SK-N-SH (cell line): ENCODE measurements at regions not wholly inside any gene's neighbourhood (a gene's known extent, or its start where the extent isn't known, plus 50 kb on each side); places are given as distances from the start of the nearest gene placed in this dataset.

Experiments used
- CTCF ChIA-PET: fragments of 300-600, 350-600 bp; formaldehyde crosslinking; extraction: SDS; loops from one replicate; lab custom pipeline; 2021; lab: Yijun Ruan, JAX
- POLR2A ChIA-PET: fragments of 350-600 bp; sonication (Branson Sonifier 250); formaldehyde crosslinking; extraction: SDS; loops from one replicate; lab custom pipeline; 2020; ENCODE audit warnings: antibody characterized with exemption, inconsistent platforms; lab: Yijun Ruan, JAX
- DNase-seq: peaks from one replicate; pipeline ENCODE4 v3.0.0; 2012
- H2AFZ ChIP-seq: fragments of 200-600 bp; sonication (generic); 2 replicates; pipeline ENCODE4 v1.8.1; 2016; ENCODE audit warnings: antibody characterized with exemption, mild to moderate bottlenecking, low read depth
- H3F3A ChIP-seq: fragments of 200-600 bp; sonication (generic); replicated peaks from 2 replicates; pipeline ENCODE3; 2016; ENCODE audit warnings: antibody characterized with exemption, mild to moderate bottlenecking; ENCODE audit not compliant: insufficient read depth
- H3K27ac ChIP-seq, 2 experiments: fragments of 200-500 bp in 1 of 2; fragments of 200-600 bp in 1 of 2; sonication (Bioruptor generic) in 1 of 2; sonication (generic), shearing (Covaris generic) in 1 of 2; 2 replicates each; pipeline versions ENCODE4 v1.5.1 to v1.6.1; 2014 to 2016; ENCODE audit warnings: low read depth in 2 of 2, inconsistent platforms in 1 of 2, low read length in 1 of 2, mild to moderate bottlenecking in 1 of 2, mixed read lengths in 1 of 2
- H3K27me3 ChIP-seq: fragments of 200-600 bp; sonication (generic), shearing (Covaris generic); 2 replicates; pipeline ENCODE4 v1.6.1; 2016; ENCODE audit warnings: mixed run types; ENCODE audit not compliant: insufficient read depth
- H3K36me3 ChIP-seq, 2 experiments: fragments of 200-500 bp in 1 of 2; fragments of 200-600 bp in 1 of 2; sonication (Bioruptor generic) in 1 of 2; sonication (generic) in 1 of 2; replicated peaks in 1 of 2; 2 replicates each; pipeline versions ENCODE3 to v1.5.1; 2014 to 2016; ENCODE audit warnings: low read length in 1 of 2, mild to moderate bottlenecking in 1 of 2; ENCODE audit not compliant: insufficient read depth in 2 of 2, control insufficient read depth in 1 of 2
- H3K4me1 ChIP-seq, 2 experiments: fragments of 200-500 bp in 1 of 2; fragments of 200-600 bp in 1 of 2; sonication (Bioruptor generic) in 1 of 2; sonication (generic), shearing (Covaris generic) in 1 of 2; 2 replicates each; pipeline versions ENCODE4 v1.5.1 to v1.6.1; 2014 to 2016; ENCODE audit warnings: low read depth in 1 of 2, low read length in 1 of 2, mixed run types in 1 of 2; ENCODE audit not compliant: insufficient read depth in 2 of 2, control insufficient read depth in 1 of 2
- H3K4me2 ChIP-seq: fragments of 200-600 bp; sonication (generic), shearing (Covaris generic); 2 replicates; pipeline ENCODE4 v1.6.1; 2017; ENCODE audit warnings: mixed run types
- H3K4me3 ChIP-seq, 2 experiments: fragments of 200-500 bp in 1 of 2; fragments of 200-600 bp in 1 of 2; sonication (Bioruptor generic) in 1 of 2; sonication (generic), shearing (Covaris generic) in 1 of 2; 2 replicates each; pipeline versions ENCODE4 v1.5.1 to v1.8.1; 2014 to 2016; ENCODE audit warnings: low read depth in 2 of 2, inconsistent platforms in 1 of 2, low read length in 1 of 2, mild to moderate bottlenecking in 1 of 2, mixed read lengths in 1 of 2, moderate library complexity in 1 of 2
- H3K79me2 ChIP-seq: fragments of 200-600 bp; sonication (generic); 2 replicates; pipeline ENCODE4 v1.8.1; 2017; ENCODE audit warnings: mild to moderate bottlenecking; ENCODE audit not compliant: insufficient read depth
- H3K9ac ChIP-seq: fragments of 200-600 bp; sonication (generic); 2 replicates; pipeline ENCODE4 v1.6.1; 2017; ENCODE audit warnings: mixed run types
- H3K9me2 ChIP-seq: fragments of 200-600 bp; sonication (generic); 2 replicates; pipeline ENCODE4 v1.6.1; 2017; ENCODE audit warnings: mixed run types
- H3K9me3 ChIP-seq: fragments of 200-600 bp; sonication (generic); 2 replicates; pipeline ENCODE4 v1.6.1; 2017; ENCODE audit warnings: mixed run types, mild to moderate bottlenecking, moderate library complexity
- H4K20me1 ChIP-seq: fragments of 200-600 bp; sonication (generic); 2 replicates; pipeline ENCODE4 v1.6.1; 2017; ENCODE audit warnings: mild to moderate bottlenecking, mixed run types; ENCODE audit not compliant: insufficient read depth
- ELF1 ChIP-seq: IDR thresholded peaks from 2 replicates; pipeline ENCODE4 v1.4.0; 2012
- EP300 ChIP-seq, 2 experiments: IDR thresholded peaks; 2 replicates each; pipeline versions ENCODE4 v1.4.0 to v1.6.1; 2012; ENCODE audit warnings: borderline replicate concordance in 1 of 2, low read depth in 1 of 2, low read length in 1 of 2
- FOSL2 ChIP-seq: IDR thresholded peaks from 2 replicates; pipeline ENCODE4 v1.4.0; 2012; ENCODE audit warnings: low read depth, mild to moderate bottlenecking, moderate library complexity, borderline replicate concordance
- FOXM1 ChIP-seq: IDR thresholded peaks from 2 replicates; pipeline ENCODE4 v1.4.0; 2012; ENCODE audit warnings: low read depth, mild to moderate bottlenecking
- MXI1 ChIP-seq: IDR thresholded peaks from 2 replicates; pipeline ENCODE4 v1.6.1; 2012; ENCODE audit warnings: mild to moderate bottlenecking, low read depth, low read length, improper control_type of control experiment
- POLR2AphosphoS5 ChIP-seq: IDR thresholded peaks from 2 replicates; pipeline ENCODE4 v1.6.1; 2012; ENCODE audit warnings: low read depth, low read length
- RAD21 ChIP-seq: IDR thresholded peaks from 2 replicates; pipeline ENCODE4 v1.6.1; 2012; ENCODE audit warnings: mild to moderate bottlenecking, low read length
- REST ChIP-seq: IDR thresholded peaks from 2 replicates; pipeline ENCODE4 v1.6.1; 2012; ENCODE audit warnings: mild to moderate bottlenecking, low read depth, low read length, moderate library complexity
- SIN3A ChIP-seq: IDR thresholded peaks from 2 replicates; pipeline ENCODE4 v1.6.1; 2012; ENCODE audit warnings: low read depth, mild to moderate bottlenecking, low read length, moderate library complexity, borderline replicate concordance
- SMC3 ChIP-seq: IDR thresholded peaks from 2 replicates; pipeline ENCODE4 v1.6.1; 2012; ENCODE audit warnings: low read depth, low read length, improper control_type of control experiment
- USF1 ChIP-seq: IDR thresholded peaks from 2 replicates; pipeline ENCODE4 v1.4.0; 2012; ENCODE audit warnings: low read depth, borderline replicate concordance
- YY1 ChIP-seq: IDR thresholded peaks from 2 replicates; pipeline ENCODE4 v1.4.0; 2012; ENCODE audit warnings: low read depth, mild to moderate bottlenecking
- WGBS: methylation state at CpG from one replicate; pipeline ENCODE4 v1.1.6; 2017; ENCODE audit warnings: low lambda C conversion rate; 5-methylcytosine and 5-hydroxymethylcytosine counted together
- TF ChIP-seq, protein P1 (sequence below): fragments of 200-600 bp; sonication (generic); IDR thresholded peaks from 2 replicates; pipeline ENCODE4 v1.6.1; 2017; ENCODE audit warnings: antibody characterized with exemption, mild to moderate bottlenecking, moderate library complexity

DNA sequence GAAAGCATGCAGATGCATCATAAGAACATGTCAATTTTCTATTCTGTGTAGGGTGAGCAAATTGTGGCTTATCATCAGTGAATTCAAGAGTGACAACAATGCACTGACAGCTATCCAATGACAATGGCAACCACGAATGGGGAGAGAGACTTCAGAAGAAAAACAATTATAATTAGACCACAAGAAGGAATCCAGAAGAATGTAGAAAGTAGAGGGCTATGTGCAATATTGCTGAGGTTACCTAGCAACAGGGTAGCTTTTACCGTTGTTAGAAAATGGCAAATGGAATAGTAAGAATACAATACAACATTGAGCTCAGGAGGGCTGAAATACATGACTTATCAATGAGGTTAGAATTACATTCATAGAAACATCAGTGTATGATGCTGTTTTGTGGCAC is 71.1 kb upstream of the SESTD1 start:
- no peak overlapping the region for H3K4me2 ChIP-seq
- ChIA-PET CTCF (interaction anchor here (1.1 kb wide), 1 partner anchor 9 kb away, joined by 3 read pairs; no protein-coding TSS in a partner anchor), POLR2A (no interaction called here)
- no peaks in the 10 kb centered on the region for H3K27me3 ChIP-seq
- TF ChIP-seq POLR2AphosphoS5, result no peak
- TF ChIP-seq, protein P1, sequence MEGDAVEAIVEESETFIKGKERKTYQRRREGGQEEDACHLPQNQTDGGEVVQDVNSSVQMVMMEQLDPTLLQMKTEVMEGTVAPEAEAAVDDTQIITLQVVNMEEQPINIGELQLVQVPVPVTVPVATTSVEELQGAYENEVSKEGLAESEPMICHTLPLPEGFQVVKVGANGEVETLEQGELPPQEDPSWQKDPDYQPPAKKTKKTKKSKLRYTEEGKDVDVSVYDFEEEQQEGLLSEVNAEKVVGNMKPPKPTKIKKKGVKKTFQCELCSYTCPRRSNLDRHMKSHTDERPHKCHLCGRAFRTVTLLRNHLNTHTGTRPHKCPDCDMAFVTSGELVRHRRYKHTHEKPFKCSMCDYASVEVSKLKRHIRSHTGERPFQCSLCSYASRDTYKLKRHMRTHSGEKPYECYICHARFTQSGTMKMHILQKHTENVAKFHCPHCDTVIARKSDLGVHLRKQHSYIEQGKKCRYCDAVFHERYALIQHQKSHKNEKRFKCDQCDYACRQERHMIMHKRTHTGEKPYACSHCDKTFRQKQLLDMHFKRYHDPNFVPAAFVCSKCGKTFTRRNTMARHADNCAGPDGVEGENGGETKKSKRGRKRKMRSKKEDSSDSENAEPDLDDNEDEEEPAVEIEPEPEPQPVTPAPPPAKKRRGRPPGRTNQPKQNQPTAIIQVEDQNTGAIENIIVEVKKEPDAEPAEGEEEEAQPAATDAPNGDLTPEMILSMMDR, result no peak
- no peak for TF ChIP-seq EP300 (IDR thresholded peaks at IDR 0.05; ENCODE audit: borderline replicate concordance in 1 of 2, low read depth in 1 of 2, low read length in 1 of 2)
- no peak for TF ChIP-seq FOSL2
- no peak for TF ChIP-seq FOXM1
- no peak for TF ChIP-seq USF1
- H3K9me3 ChIP-seq, result no peaks in the 10 kb centered on the region
- H3K4me3 ChIP-seq, result no peak overlapping the region
- WGBS, result 24% methylated on average over 2 of the region's 2 CpGs
- H3K4me1 ChIP-seq, result peaks cover 0 to 5% of the 10 kb centered on the region in 2 experiments; a peak in 3 of 4 replicates
- no peaks in the 10 kb centered on the region for H3K36me3 ChIP-seq
- no peak overlapping the region for H3K9ac ChIP-seq
- H4K20me1 ChIP-seq, result no peaks in the 10 kb centered on the region
- H3K9me2 ChIP-seq, result no peaks in the 10 kb centered on the region
- no peaks in the 10 kb centered on the region for H3K79me2 ChIP-seq
- DNase-seq, result no peak
- no peak overlapping the region for H3K27ac ChIP-seq
- no peak overlapping the region for H2AFZ ChIP-seq
- H3F3A ChIP-seq, result no peaks in the 10 kb centered on the region

GRCh38 chr2:179332903-179333302 is 68.3 kb upstream of the SESTD1 start:
- H3K27me3 ChIP-seq, result no peaks in the 10 kb centered on the region
- H3K9me2 ChIP-seq, result no peaks in the 10 kb centered on the region
- peaks cover 0 to 5% of the 10 kb centered on the region in 2 experiments; a peak in 3 of 4 replicates for H3K4me1 ChIP-seq
- H2AFZ ChIP-seq, result no peak overlapping the region
- no peaks in the 10 kb centered on the region for H3K9me3 ChIP-seq
- H3K4me2 ChIP-seq, result no peak overlapping the region
- no peaks in the 10 kb centered on the region for H3K36me3 ChIP-seq
- H3K9ac ChIP-seq, result no peak overlapping the region
- no peak for TF ChIP-seq REST
- no peak for TF ChIP-seq YY1
- TF ChIP-seq SIN3A, result no peak
- no peak for TF ChIP-seq SMC3
- no peak for TF ChIP-seq MXI1
- no peak for TF ChIP-seq ELF1
- TF ChIP-seq RAD21, result no peak
- TF ChIP-seq, protein P1, result no peak
- H3K79me2 ChIP-seq, result no peaks in the 10 kb centered on the region
- no peak for DNase-seq
- H3F3A ChIP-seq, result no peaks in the 10 kb centered on the region
- no peak overlapping the region for H3K27ac ChIP-seq
- no peak overlapping the region for H3K4me3 ChIP-seq
- CTCF ChIA-PET, result no interaction called here
- POLR2A ChIA-PET, result no interaction called here
- WGBS, result 28% methylated on average over 2 of the region's 2 CpGs
- no peaks in the 10 kb centered on the region for H4K20me1 ChIP-seq
